Neural progenitor cell (in vitro differentiated cells): ENCODE measurements at regions not wholly inside any gene's neighbourhood (a gene's known extent, or its start where the extent isn't known, plus 50 kb on each side); places are given as distances from the start of the nearest gene placed in this dataset.

Experiments
- DNase-seq: peaks from one replicate; pipeline ENCODE4 v3.0.0-alpha.2; 2016; ENCODE audit warnings: low spot score
- H2AFZ ChIP-seq: fragments of 200-600 bp; sonication (generic); replicated peaks from 2 replicates; pipeline ENCODE4 v1.6.1; 2016; ENCODE audit warnings: antibody characterized with exemption
- H3F3A ChIP-seq: fragments of 200-600 bp; sonication (generic); 2 replicates; pipeline ENCODE4 v1.6.1; 2016; ENCODE audit warnings: antibody characterized with exemption, low read depth
- H3K27ac ChIP-seq: fragments of 200-600 bp; sonication (generic); 2 replicates; pipeline ENCODE4 v1.5.1; 2016; ENCODE audit warnings: mild to moderate bottlenecking
- H3K27me3 ChIP-seq: fragments of 200-600 bp; sonication (generic); 2 replicates; pipeline ENCODE4 v1.6.1; 2016; ENCODE audit warnings: mild to moderate bottlenecking, moderate library complexity
- H3K36me3 ChIP-seq: fragments of 200-600 bp; sonication (generic); 2 replicates; pipeline ENCODE4 v1.5.1; 2016
- H3K4me1 ChIP-seq: fragments of 200-600 bp; sonication (generic); 2 replicates; pipeline ENCODE4 v1.6.1; 2016; ENCODE audit warnings: mixed run types
- H3K4me2 ChIP-seq: fragments of 200-600 bp; sonication (generic); 2 replicates; pipeline ENCODE4 v1.6.1; 2016
- H3K4me3 ChIP-seq: fragments of 200-600 bp; sonication (generic); 2 replicates; pipeline ENCODE4 v1.5.1; 2016
- H3K79me2 ChIP-seq: fragments of 200-600 bp; sonication (generic); 2 replicates; pipeline ENCODE4 v1.6.1; 2016; ENCODE audit warnings: low read depth
- H3K9ac ChIP-seq: fragments of 200-600 bp; sonication (generic); 2 replicates; pipeline ENCODE4 v1.6.1; 2016
- H3K9me3 ChIP-seq: fragments of 200-600 bp; sonication (generic); 2 replicates; pipeline ENCODE4 v1.5.1; 2016; ENCODE audit warnings: low read depth
- H4K20me1 ChIP-seq: fragments of 200-600 bp; sonication (generic); 2 replicates; pipeline ENCODE4 v1.6.1; 2016; ENCODE audit warnings: low read depth
- H3K27ac Mint-ChIP-seq: 3 replicates; pipeline ENCODE4 v1.8.0; 2021; ENCODE audit warnings: mixed read lengths
- H3K27me3 Mint-ChIP-seq: 2 replicates; pipeline ENCODE4 v1.8.0; 2022; ENCODE audit warnings: low read depth, mild to moderate bottlenecking, inconsistent platforms, moderate library complexity, mixed read lengths; ENCODE audit not compliant: insufficient read depth
- H3K36me3 Mint-ChIP-seq: 3 replicates; pipeline ENCODE4 v1.8.0; 2021; ENCODE audit warnings: mixed read lengths
- H3K4me1 Mint-ChIP-seq: 3 replicates; pipeline ENCODE4 v1.8.0; 2021; ENCODE audit warnings: mixed read lengths
- H3K4me3 Mint-ChIP-seq: 3 replicates; pipeline ENCODE4 v1.8.0; 2021; ENCODE audit warnings: mild to moderate bottlenecking, moderate library complexity, mixed read lengths
- H3K9me3 Mint-ChIP-seq: 3 replicates; pipeline ENCODE4 v1.8.0; 2020; ENCODE audit warnings: mixed read lengths
- EZH2 ChIP-seq: fragments of 200-600 bp; sonication (generic); IDR thresholded peaks from 2 replicates; pipeline ENCODE4 v1.6.1; 2017; ENCODE audit warnings: antibody characterized with exemption, mild to moderate bottlenecking, moderate library complexity
- EZH2phosphoT487 ChIP-seq: fragments of 200-600 bp; sonication (generic); IDR thresholded peaks from 2 replicates; pipeline ENCODE4 v1.6.1; 2017; ENCODE audit warnings: antibody characterized with exemption
- TF ChIP-seq, protein P1 (sequence below): fragments of 200-600 bp; sonication (generic); IDR thresholded peaks from 2 replicates; pipeline ENCODE4 v1.5.1; 2017; ENCODE audit warnings: antibody characterized with exemption, mild to moderate bottlenecking

DNA sequence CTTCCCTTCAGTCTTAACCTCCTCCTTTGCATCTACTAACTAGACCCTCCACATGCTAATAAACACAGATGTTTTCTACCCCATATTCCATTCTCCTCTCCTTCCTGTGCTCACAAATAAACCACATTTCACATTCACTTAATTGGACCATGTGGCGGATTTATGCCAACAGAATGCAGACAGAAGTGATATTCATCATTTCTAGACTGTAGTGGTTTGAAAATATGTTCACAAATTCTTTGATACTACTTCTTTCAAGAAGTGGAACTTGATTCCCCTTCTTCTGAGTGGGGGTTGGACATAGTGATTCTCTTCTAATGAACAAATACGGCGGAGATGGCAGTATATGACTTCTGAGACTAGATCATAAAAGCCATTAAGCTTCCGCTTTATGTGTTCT is 73.5 kb upstream of the SPTBN1 start:
- no peak overlapping the region for H3K4me3 Mint-ChIP-seq
- Histone ChIP-seq H3K9me3 (no peaks in the 10 kb centered on the region), H3K79me2 (no peaks in the 10 kb centered on the region), H4K20me1 (no peaks in the 10 kb centered on the region), H3K27me3 (no peaks in the 10 kb centered on the region), H3K36me3 (no peaks in the 10 kb centered on the region), H3K4me1 (peaks cover 16% of the 10 kb centered on the region), H3F3A (peaks cover 13% of the 10 kb centered on the region), H3K9ac (no peak overlapping the region), H3K4me2 (no peak overlapping the region), H3K27ac (no peak overlapping the region), H3K4me3 (no peak overlapping the region), H2AFZ (peak overlapping the region; percentile 3)
- H3K4me1 Mint-ChIP-seq: peaks cover 34% of the 10 kb centered on the region
- peaks cover 5% of the 10 kb centered on the region for H3K27me3 Mint-ChIP-seq
- H3K9me3 Mint-ChIP-seq: no peaks in the 10 kb centered on the region
- no peak for TF ChIP-seq EZH2
- TF ChIP-seq, protein P1, sequence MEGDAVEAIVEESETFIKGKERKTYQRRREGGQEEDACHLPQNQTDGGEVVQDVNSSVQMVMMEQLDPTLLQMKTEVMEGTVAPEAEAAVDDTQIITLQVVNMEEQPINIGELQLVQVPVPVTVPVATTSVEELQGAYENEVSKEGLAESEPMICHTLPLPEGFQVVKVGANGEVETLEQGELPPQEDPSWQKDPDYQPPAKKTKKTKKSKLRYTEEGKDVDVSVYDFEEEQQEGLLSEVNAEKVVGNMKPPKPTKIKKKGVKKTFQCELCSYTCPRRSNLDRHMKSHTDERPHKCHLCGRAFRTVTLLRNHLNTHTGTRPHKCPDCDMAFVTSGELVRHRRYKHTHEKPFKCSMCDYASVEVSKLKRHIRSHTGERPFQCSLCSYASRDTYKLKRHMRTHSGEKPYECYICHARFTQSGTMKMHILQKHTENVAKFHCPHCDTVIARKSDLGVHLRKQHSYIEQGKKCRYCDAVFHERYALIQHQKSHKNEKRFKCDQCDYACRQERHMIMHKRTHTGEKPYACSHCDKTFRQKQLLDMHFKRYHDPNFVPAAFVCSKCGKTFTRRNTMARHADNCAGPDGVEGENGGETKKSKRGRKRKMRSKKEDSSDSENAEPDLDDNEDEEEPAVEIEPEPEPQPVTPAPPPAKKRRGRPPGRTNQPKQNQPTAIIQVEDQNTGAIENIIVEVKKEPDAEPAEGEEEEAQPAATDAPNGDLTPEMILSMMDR: no peak
- TF ChIP-seq EZH2phosphoT487: no peak
- DNase-seq: no peak
- H3K36me3 Mint-ChIP-seq: no peaks in the 10 kb centered on the region
- H3K27ac Mint-ChIP-seq: no peak overlapping the region

DNA sequence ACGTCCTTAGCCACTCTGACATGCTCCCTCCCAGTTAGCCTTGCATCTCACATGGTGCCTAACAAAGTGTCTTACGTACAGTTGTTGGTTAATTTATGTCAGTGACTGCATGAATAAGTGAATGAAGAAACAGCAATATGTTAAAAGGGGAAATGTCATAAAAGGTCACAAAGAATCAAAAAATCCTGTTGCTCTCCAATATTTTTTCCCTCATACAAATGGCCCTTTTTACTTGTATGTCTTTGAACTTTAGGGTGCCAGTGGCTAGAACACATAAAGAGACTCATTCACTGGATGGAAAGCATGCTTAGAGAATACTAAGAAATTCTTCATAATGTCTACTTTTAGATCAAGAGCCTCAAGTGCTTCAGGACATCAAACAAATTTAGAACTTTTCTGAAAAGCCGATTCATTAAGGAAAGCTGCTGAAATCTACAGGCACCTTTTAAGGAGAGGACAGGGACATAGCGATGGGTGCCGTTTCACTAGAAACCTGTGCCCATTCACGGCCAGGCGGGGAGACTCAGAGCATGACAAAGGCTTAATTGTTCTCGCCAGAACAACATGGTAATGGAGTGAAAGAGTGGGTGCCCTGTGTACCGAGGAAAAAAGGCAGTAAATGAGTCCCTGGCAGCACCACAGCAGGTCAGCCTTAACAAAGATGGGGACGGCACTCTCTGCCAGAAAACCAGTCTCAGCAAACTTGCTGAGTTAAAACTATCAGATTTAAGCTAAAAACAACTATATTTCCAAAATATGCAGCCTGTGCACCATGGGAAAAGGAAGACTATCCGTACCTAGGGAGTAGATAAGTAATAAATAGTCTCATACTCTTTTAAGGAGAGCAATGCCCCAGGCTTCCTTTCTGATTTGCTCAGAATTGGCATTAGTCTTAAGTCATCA is 71.6 kb upstream of the SPTBN1 start:
- no peaks in the 10 kb centered on the region for H4K20me1 ChIP-seq
- peak overlapping the region; percentile 31 for H3K4me2 ChIP-seq
- no peak overlapping the region for H3K4me3 ChIP-seq
- no peaks in the 10 kb centered on the region for H3F3A ChIP-seq
- H3K36me3 ChIP-seq: no peaks in the 10 kb centered on the region
- no peaks in the 10 kb centered on the region for H3K9me3 ChIP-seq
- peak; percentile 39 for DNase-seq
- H3K36me3 Mint-ChIP-seq: no peaks in the 10 kb centered on the region
- TF ChIP-seq, protein P1: no peak
- TF ChIP-seq EZH2 (no peak), EZH2phosphoT487 (no peak)
- H3K4me1 ChIP-seq: peaks cover 8% of the 10 kb centered on the region
- H3K9ac ChIP-seq: no peak overlapping the region
- no peaks in the 10 kb centered on the region for H3K27me3 ChIP-seq
- no peak overlapping the region for H3K4me3 Mint-ChIP-seq
- H2AFZ ChIP-seq: no peak overlapping the region
- H3K27ac ChIP-seq: no peak overlapping the region
- no peak overlapping the region for H3K27ac Mint-ChIP-seq
- no peaks in the 10 kb centered on the region for H3K9me3 Mint-ChIP-seq
- H3K4me1 Mint-ChIP-seq: peaks cover 32% of the 10 kb centered on the region
- H3K27me3 Mint-ChIP-seq: peaks cover 5% of the 10 kb centered on the region
- no peaks in the 10 kb centered on the region for H3K79me2 ChIP-seq

DNA sequence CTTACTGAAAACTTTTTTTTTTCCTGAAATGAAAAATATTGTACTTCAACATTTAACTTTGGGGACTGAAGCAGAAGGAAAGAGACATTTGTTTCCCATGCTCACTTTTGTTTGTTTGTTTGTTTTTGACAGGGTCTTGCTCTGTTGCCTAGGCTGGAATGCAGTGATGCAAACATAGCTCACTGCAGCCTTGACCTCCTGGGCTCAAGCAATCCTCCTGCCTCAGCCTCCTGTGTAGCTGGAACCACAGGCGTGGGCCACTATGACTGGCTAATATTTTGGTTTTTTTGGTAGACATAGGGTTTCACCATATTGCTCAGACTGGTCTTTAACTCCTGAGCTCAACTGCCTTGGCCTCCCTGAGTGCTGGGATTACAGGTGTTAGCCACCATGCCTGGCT is 70.9 kb upstream of the SPTBN1 start:
- TF ChIP-seq EZH2: no peak
- no peak for TF ChIP-seq EZH2phosphoT487
- TF ChIP-seq, protein P1: no peak
- peaks cover 5% of the 10 kb centered on the region for H3K27me3 Mint-ChIP-seq

More for the DNA sequence above, 70.9 kb upstream of the SPTBN1 start:
- Histone ChIP-seq H3K27ac (no peak overlapping the region), H3K9me3 (no peaks in the 10 kb centered on the region), H3K79me2 (no peaks in the 10 kb centered on the region), H3F3A (no peaks in the 10 kb centered on the region), H3K36me3 (no peaks in the 10 kb centered on the region), H3K27me3 (no peaks in the 10 kb centered on the region), H4K20me1 (no peaks in the 10 kb centered on the region), H2AFZ (no peak overlapping the region), H3K9ac (no peak overlapping the region), H3K4me2 (peak overlapping the region; percentile 31), H3K4me3 (no peak overlapping the region), H3K4me1 (peaks cover 8% of the 10 kb centered on the region)
- Mint-ChIP-seq H3K9me3 (no peaks in the 10 kb centered on the region), H3K36me3 (no peaks in the 10 kb centered on the region), H3K27ac (no peak overlapping the region), H3K4me3 (no peak overlapping the region), H3K4me1 (peaks cover 29% of the 10 kb centered on the region)
- no peak for DNase-seq
